Left ventricle myocardium inferior (tissue), 1 donor: ENCODE measurements at regions not wholly inside any gene's neighbourhood (a gene's known extent, or its start where the extent isn't known, plus 50 kb on each side); places are given as distances from the start of the nearest gene placed in this dataset.

Source experiments
- DNase-seq: peaks from one replicate; pipeline ENCODE4 v3.0.0-alpha.2; 2020
- H3K27ac ChIP-seq: fragments of 200-600 bp; replicated peaks from 2 replicates; pipeline ENCODE4 v1.8.0; 2021
- H3K27me3 ChIP-seq: fragments of 200-600 bp; 2 replicates; pipeline ENCODE4 v1.8.0; 2021; ENCODE audit warnings: low read depth
- H3K36me3 ChIP-seq: fragments of 200-600 bp; 2 replicates; pipeline ENCODE4 v1.8.0; 2021
- H3K4me1 ChIP-seq: fragments of 200-600 bp; 2 replicates; pipeline ENCODE4 v1.8.0; 2021
- H3K4me3 ChIP-seq: fragments of 200-600 bp; 2 replicates; pipeline ENCODE4 v1.8.0; 2021; ENCODE audit warnings: mild to moderate bottlenecking, moderate library complexity
- H3K9me3 ChIP-seq: fragments of 200-600 bp; replicated peaks from 2 replicates; pipeline ENCODE4 v1.8.0; 2021
- CTCF ChIP-seq: fragments of 200-600 bp; IDR thresholded peaks from 2 replicates; pipeline ENCODE4 v1.8.0; 2021; ENCODE audit warnings: antibody characterized with exemption, mild to moderate bottlenecking, borderline replicate concordance
- intact Hi-C: fragments of 100-400 bp; cut with micrococcal nuclease; formaldehyde crosslinking; loops from one replicate; pipeline ENCODE4 v1.11.0; 2022
- donor health status: DM: no; HTN: yes; CAD: no; lungs with severe emphysema.

DNA sequence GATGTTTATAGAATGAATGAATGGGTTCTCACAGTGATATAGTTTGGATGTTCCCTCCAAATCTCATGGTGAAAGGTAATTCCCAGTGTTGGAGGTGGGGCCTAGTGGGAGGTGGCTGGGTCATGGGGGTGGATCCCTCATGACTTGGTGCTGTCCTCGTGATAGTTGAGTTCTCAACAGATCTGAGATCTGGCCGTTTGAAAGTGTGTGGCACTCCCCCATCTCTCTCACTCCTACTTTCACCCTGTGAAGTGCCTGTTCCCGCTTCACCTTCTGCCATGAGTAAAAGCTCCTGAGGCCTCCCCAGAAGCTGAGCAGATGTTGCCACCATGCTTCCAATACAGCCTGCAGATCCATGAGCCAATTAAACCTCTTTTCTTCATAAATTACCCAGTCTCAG lies 170.8 kb upstream of the LINGO1 start:
- Histone ChIP-seq H3K36me3 (no peaks in the 10 kb centered on the region), H3K4me3 (no peak overlapping the region), H3K27ac (no peak overlapping the region), H3K4me1 (no peaks in the 10 kb centered on the region), H3K9me3 (no peaks in the 10 kb centered on the region), H3K27me3 (peaks cover 8% of the 10 kb centered on the region)
- intact Hi-C loops, result no loop called here
- DNase-seq, result no peak
- TF ChIP-seq CTCF, result no peak

DNA sequence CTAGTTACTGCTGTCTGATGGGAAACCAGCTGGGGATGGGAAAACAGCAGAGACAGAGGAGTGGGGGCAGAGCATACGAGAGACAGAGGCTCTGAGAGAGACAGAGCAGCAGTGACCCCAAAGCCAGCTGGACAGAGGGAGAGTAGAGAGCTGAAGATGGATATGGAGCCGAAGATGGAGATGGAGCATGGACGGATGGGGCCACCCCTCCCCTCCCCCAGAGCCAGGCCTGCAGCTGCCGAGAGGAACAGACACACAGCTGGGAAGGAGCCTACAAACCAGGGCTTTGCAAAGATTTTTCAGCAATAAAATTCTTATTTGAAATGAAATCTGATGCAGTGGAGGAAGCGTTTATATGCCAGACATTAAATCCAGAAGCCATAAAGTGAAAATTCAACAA lies 167.6 kb upstream of the LINGO1 start:
- DNase-seq, result no peak
- no peaks in the 10 kb centered on the region for H3K36me3 ChIP-seq
- TF ChIP-seq CTCF, result no peak
- no peak overlapping the region for H3K4me3 ChIP-seq
- no peaks in the 10 kb centered on the region for H3K4me1 ChIP-seq
- no peaks in the 10 kb centered on the region for H3K9me3 ChIP-seq
- peaks cover 16% of the 10 kb centered on the region for H3K27me3 ChIP-seq
- H3K27ac ChIP-seq, result no peak overlapping the region
- intact Hi-C loops, result no loop called here

- no peak for TF ChIP-seq CTCF
- H3K9me3 ChIP-seq, result no peaks in the 10 kb centered on the region
- H3K4me3 ChIP-seq, result no peak overlapping the region
- no peak for DNase-seq
- H3K27me3 ChIP-seq, result peaks cover 22% of the 10 kb centered on the region
- no peaks in the 10 kb centered on the region for H3K36me3 ChIP-seq
- intact Hi-C loops, result no loop called here
- no peaks in the 10 kb centered on the region for H3K4me1 ChIP-seq
- no peak overlapping the region for H3K27ac ChIP-seq
Observed at GRCh38 chr15:77798847-77799246, 166.1 kb upstream of the LINGO1 start.

GRCh38 chr15:77798151-77798835 lies 165.6 kb upstream of the LINGO1 start:
- TF ChIP-seq CTCF, result no peak
- Histone ChIP-seq H3K9me3 (no peaks in the 10 kb centered on the region), H3K27ac (no peak overlapping the region), H3K4me1 (no peaks in the 10 kb centered on the region), H3K4me3 (no peak overlapping the region), H3K27me3 (peaks cover 22% of the 10 kb centered on the region), H3K36me3 (no peaks in the 10 kb centered on the region)
- no peak for DNase-seq
- intact Hi-C loops, result no loop called here

GRCh38 chr15:77797270-77797669 lies 164.6 kb upstream of the LINGO1 start:
- H3K36me3 ChIP-seq, result no peaks in the 10 kb centered on the region
- no peak overlapping the region for H3K4me3 ChIP-seq
- H3K27me3 ChIP-seq, result peaks cover 22% of the 10 kb centered on the region
- TF ChIP-seq CTCF, result no peak
- H3K4me1 ChIP-seq, result no peaks in the 10 kb centered on the region
- no peaks in the 10 kb centered on the region for H3K9me3 ChIP-seq
- DNase-seq, result no peak
- no peak overlapping the region for H3K27ac ChIP-seq
- intact Hi-C loops, result no loop called here
